ENCODE measurements at regions not wholly inside any gene's neighbourhood (a gene's known extent, or its start where the extent isn't known, plus 50 kb on each side); places are given as distances from the start of the nearest gene placed in this dataset.

DNA sequence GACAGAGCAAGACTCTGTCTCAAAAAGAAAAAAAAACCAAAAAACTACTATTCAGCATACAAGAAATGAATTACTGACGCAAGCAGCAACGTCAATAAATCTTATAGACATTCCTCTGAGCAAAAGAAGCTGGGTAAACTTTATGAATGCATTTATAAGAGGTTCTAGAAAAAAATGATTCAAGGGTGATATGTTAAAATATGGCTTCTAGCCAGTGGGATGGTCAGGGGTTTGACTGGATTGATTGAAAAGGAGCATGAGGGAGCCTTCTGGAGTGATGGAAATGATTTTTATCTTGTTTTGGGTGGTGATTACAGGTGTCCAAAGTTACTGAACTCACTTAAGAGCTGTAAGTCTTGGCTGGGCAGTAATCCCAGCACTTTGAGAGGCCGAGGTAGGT, 64.9 kb upstream of the SALL4 start:
- no peak for DNase-seq

DNA sequence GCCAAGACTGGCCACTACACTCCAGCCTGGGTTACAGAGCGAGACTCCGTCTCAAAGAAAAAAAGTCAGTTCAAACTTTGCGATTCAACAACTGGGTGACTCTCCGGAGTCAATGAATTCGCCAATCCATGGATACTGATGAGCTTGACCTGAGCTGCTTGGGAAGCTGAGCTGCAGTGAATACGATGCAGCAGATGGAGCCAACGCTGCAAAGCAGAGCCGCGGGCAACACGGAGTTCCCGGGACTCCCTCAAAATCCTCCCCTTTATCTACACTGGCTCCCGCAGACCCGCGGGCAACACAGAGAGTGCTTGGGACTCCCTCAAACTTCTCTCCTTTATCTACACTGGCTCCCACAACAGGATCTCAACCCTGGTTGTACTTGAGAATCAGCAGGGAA, 62.6 kb upstream of the SALL4 start:
- no peak for DNase-seq

DNA sequence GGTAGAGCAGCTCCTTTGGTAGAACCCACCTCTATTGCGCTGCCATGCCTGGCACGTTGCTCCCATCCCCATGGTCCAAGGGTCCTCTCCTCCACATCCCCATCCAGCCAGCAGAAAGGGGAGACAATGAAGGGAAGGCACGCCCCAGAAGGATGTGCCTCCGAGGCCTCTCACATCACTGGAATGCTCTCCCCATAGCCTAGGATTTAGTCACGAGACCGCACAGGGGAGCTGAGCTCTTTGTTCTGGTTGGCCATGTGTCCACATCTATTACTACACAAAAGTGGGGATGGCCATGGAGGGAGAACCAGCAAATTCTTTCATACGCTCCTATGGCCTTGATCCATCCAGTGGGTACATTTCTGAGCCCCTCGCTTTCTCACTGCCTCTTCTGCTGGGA, 60.5 kb upstream of the SALL4 start:
- no peak for DNase-seq

DNA sequence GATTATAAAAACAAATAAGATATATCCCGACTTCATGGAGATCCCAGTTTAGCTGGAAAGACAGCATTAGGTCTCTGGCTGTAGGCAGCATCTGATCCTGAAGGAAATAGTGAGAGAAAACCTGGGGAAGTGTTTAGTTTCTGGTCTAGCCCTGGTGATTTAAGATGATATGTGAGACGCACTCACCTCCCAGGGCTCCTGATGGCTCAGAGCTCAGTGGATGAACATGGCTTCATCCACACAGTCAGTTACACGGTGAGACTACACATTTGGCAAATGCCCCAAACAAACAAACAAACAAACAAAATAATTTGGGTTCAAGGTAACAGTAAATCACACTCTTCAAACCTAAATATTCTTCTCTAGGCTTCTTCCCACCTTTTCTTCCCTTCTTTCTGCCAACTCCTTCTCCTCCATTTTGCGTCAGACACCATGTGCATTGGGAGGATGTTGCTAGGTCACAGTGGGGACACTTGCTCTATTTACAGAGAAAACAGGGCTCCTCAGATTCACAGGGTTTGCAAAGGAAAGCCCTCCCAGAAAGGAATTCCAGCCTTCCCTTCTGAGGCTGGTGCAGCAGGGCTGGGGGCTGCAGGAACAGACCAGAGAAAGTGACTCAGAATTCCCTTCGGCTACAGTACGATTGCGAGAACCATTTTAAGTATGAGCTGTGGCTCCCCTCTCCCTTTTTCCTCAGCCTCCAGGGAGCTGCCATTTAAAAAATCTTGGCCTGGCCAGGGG, 59.6 kb upstream of the SALL4 start:
- no peak for DNase-seq

DNA sequence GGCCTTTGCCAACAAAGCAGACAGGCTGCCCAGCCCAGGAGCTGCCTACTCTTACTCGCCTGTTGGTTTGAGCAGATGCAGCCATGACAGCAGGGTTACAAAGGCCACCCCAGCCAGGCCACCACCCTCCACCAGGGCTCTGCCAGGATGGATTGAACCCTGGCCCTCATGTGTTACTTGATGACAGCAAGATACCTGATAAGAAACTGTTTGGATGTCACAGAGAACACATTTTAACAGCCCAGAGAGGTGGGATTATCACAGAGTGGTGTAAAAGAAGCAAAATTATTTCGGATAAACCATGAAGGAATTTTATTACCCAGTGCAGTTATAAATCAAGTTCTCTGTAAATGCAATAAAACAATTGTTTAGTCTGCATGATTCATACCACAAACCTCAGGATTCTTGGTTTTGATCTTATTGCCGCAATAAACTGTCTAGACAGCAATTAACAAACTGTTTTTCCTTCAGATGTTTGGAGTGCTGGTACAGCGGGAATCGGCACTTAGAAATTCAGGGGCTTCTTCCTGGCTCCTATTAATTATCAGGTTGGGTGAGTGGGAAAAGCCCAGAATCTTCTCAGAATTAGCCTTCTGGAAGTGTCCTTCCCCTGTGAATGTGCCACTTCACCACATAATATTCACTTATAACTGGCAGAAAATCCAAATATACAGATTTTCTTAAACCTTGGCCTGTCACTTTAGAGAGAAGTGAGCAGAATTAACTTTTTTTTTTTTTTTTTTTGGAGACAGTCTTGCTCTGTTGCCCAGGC, 58.0 kb upstream of the SALL4 start:
- DNase-seq: no peak

DNA sequence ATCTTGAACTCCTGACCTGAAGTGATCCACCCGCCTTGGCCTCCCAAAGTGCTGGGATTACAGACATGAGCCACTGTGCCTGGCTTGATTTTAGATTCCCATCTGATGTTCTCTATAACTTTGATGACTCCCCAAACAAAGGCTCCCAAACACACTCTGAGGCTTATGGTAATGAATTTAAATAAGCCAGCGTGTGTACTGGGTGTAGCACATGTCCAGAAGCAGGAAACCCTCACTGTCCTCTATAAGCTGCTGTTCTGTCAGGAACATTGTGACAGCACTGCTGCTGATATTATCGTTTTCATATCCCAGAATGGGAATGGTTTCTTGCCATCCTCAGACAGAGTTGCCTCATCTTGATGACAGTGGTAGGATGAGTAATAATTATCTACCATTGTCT, 54.1 kb upstream of the SALL4 start:
- DNase-seq: no peak

DNA sequence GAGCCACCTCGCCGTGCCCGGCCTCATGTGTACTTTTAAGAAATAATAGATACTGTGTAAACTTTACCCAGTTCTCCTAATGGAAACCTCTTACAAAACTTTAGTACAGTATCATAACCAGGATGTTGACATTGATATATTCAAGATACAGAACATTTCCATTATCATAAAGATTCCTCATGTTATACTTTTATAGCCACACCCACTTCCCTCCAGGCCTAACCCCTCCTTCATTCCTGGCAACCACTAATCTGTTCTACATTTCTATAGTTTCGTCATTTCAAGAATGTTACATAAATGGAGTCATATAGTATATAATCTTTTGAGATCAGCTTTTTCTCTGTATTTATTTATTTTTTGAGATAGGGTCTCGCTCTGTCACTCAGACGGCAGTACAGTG, 52.6 kb upstream of the SALL4 start:
- DNase-seq: no peak

Measured in CD4-positive, alpha-beta T cell treated with Interleukin-12 subunit alpha and Interleukin-12 subunit beta, for 1 hour (primary cell).